ENCODE measurements at regions not wholly inside any gene's neighbourhood (a gene's known extent, or its start where the extent isn't known, plus 50 kb on each side); places are given as distances from the start of the nearest gene placed in this dataset.

DNA sequence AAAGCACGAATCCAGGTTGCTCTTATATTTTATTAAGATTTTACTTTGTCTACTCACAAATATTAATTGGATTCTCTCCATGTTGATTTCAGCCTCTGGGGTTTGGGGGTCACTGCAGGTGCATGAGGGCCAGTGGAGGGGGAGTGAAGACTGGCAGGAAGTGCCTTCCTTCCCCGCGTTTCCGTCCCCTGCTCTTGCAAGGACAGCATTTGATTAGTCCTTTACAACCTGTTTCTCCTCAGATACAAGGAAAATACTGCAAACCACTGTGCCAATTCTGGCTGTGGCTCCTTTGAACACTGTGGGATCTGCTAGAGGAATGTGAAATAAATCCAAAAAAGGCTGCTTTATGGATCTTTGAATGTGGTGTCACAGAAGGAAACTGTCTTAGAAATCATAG lies 291.8 kb downstream of the ETNK1 start (continued):
- TF ChIP-seq, protein P1, sequence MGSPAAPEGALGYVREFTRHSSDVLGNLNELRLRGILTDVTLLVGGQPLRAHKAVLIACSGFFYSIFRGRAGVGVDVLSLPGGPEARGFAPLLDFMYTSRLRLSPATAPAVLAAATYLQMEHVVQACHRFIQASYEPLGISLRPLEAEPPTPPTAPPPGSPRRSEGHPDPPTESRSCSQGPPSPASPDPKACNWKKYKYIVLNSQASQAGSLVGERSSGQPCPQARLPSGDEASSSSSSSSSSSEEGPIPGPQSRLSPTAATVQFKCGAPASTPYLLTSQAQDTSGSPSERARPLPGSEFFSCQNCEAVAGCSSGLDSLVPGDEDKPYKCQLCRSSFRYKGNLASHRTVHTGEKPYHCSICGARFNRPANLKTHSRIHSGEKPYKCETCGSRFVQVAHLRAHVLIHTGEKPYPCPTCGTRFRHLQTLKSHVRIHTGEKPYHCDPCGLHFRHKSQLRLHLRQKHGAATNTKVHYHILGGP (tag by site-specific recombination; IDR thresholded peaks at IDR 0.05): no peak
- no peak for TF ChIP-seq MEIS1 (CRISPR knock-in tag; IDR thresholded peaks at IDR 0.05; ENCODE audit: borderline replicate concordance)

DNA sequence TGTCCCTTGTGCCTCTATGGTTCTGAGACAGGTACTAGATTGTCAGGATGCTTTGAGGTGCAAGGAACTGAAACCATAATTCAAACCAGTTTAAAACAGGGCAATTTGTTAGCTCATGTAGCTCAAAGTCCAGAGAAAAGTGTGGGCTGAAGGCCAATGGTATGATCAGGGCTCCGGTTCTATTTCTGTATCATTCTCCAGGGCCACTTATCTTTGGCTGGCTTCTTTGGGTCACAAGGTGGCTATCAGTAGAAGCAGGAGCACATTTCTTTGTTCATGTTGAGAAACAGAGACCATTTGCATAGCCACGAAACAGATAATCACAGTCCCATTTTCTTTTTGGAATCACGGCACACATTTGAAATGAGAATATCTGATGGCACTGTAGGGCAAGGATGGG lies 294.9 kb downstream of the ETNK1 start:
- H3K4me1 ChIP-seq (ENCODE audit: control insufficient read depth, insufficient read depth, low read length): no peaks in the 10 kb centered on the region
- ChIA-PET POLR2A (no interaction called here), CTCF (no interaction called here)
- TF ChIP-seq ZFHX2 (tag by site-specific recombination; conservative IDR thresholded peaks at IDR 0.05) (no peak), ZNF621 (tag by site-specific recombination; IDR thresholded peaks at IDR 0.05) (no peak), ZBTB8A (tag by site-specific recombination; IDR thresholded peaks at IDR 0.05) (no peak), ZNF521 (tag by site-specific recombination; IDR thresholded peaks at IDR 0.05) (no peak), ZNF768 (tag by site-specific recombination; IDR thresholded peaks at IDR 0.05) (no peak), KLF9 (tag by site-specific recombination; IDR thresholded peaks at IDR 0.05; ENCODE audit: low read depth) (no peak), ZNF350 (tag by site-specific recombination; IDR thresholded peaks at IDR 0.05) (no peak), YY1 (tag by site-specific recombination; IDR thresholded peaks at IDR 0.05) (no peak), ZNF664 (tag by site-specific recombination; IDR thresholded peaks at IDR 0.05) (no peak)
- H3K36me3 ChIP-seq (ENCODE audit: control insufficient read depth in 2 of 2, insufficient read depth in 1 of 2, low read length in 2 of 2): no peaks in the 10 kb centered on the region
- no peaks in the 10 kb centered on the region for H3K9me3 ChIP-seq (ENCODE audit: control insufficient read depth, insufficient read depth, low read depth, low read length)
- no peak overlapping the region for H3K27ac ChIP-seq (ENCODE audit: extremely low read depth, low read depth, low read length)
- H3K4me3 ChIP-seq (ENCODE audit: low read depth, low read length): no peak overlapping the region

DNA sequence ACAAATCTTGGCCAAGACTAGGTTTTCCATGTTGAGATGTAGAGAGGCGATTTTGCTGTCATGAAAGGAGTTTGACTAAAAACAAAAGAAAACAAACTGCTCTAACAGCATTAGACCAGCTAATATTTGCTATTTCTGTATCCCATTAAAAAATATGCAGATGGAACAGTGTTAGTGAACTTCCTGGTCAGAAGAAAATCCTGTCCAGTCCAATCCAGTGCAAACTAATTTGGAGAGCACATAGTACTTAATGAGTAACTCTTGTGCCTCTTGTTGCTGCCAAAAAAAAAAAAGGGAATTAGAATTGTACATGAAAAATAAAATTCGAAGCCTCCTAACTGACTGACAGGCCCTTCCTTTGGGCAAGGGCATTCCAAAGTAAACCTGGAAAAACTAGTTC lies 298.8 kb downstream of the ETNK1 start:
- POLR2A ChIA-PET: no interaction called here
- TF ChIP-seq ZNF146 (tag by site-specific recombination; IDR thresholded peaks at IDR 0.05) (no peak), ZNF121 (tag by site-specific recombination; IDR thresholded peaks at IDR 0.05) (no peak), ZNF548 (tag by site-specific recombination; IDR thresholded peaks at IDR 0.05) (no peak), ZNF350 (tag by site-specific recombination; IDR thresholded peaks at IDR 0.05) (no peak), ZNF776 (tag by site-specific recombination; IDR thresholded peaks at IDR 0.05; ENCODE audit: borderline replicate concordance) (no peak), ZNF530 (tag by site-specific recombination; IDR thresholded peaks at IDR 0.05; ENCODE audit: low read depth) (no peak), ZNF555 (tag by site-specific recombination; conservative IDR thresholded peaks at IDR 0.05) (no peak), ZNF623 (tag by site-specific recombination; IDR thresholded peaks at IDR 0.05) (no peak), ZNF404 (tag by site-specific recombination; IDR thresholded peaks at IDR 0.05) (no peak), ZNF394 (tag by site-specific recombination; IDR thresholded peaks at IDR 0.05; ENCODE audit: borderline replicate concordance) (no peak), ZNF830 (tag by site-specific recombination; IDR thresholded peaks at IDR 0.05; ENCODE audit: low read depth) (no peak), ZNF76 (tag by site-specific recombination; IDR thresholded peaks at IDR 0.05; ENCODE audit: borderline replicate concordance, low read depth) (no peak), ZNF658 (tag by site-specific recombination; IDR thresholded peaks at IDR 0.05) (no peak), GFI1B (tag by site-specific recombination; IDR thresholded peaks at IDR 0.05) (no peak), GLIS2 (tag by site-specific recombination; IDR thresholded peaks at IDR 0.05) (no peak)
- TF ChIP-seq, protein P2, sequence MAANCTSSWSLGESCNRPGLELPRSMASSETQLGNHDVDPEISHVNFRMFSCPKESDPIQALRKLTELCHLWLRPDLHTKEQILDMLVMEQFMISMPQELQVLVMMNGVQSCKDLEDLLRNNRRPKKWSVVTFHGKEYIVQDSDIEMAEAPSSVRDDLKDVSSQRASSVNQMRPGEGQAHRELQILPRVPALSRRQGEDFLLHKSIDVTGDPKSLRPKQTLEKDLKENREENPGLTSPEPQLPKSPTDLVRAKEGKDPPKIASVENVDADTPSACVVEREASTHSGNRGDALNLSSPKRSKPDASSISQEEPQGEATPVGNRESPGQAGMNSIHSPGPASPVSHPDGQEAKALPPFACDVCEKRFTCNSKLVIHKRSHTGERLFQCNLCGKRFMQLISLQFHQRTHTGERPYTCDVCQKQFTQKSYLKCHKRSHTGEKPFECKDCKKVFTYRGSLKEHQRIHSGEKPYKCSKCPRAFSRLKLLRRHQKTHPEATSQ (tag by site-specific recombination; IDR thresholded peaks at IDR 0.05): no peak
- TF ChIP-seq, protein P3, sequence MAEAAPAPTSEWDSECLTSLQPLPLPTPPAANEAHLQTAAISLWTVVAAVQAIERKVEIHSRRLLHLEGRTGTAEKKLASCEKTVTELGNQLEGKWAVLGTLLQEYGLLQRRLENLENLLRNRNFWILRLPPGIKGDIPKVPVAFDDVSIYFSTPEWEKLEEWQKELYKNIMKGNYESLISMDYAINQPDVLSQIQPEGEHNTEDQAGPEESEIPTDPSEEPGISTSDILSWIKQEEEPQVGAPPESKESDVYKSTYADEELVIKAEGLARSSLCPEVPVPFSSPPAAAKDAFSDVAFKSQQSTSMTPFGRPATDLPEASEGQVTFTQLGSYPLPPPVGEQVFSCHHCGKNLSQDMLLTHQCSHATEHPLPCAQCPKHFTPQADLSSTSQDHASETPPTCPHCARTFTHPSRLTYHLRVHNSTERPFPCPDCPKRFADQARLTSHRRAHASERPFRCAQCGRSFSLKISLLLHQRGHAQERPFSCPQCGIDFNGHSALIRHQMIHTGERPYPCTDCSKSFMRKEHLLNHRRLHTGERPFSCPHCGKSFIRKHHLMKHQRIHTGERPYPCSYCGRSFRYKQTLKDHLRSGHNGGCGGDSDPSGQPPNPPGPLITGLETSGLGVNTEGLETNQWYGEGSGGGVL (tag by site-specific recombination; IDR thresholded peaks at IDR 0.05): no peak
- Histone ChIP-seq H3K4me1 (ENCODE audit: control insufficient read depth, insufficient read depth, low read length) (no peaks in the 10 kb centered on the region), H3K9me3 (ENCODE audit: control insufficient read depth, insufficient read depth, low read depth, low read length) (no peaks in the 10 kb centered on the region), H3K4me3 (ENCODE audit: low read depth, low read length) (no peak overlapping the region), H3K27ac (ENCODE audit: extremely low read depth, low read depth, low read length) (no peak overlapping the region), H3K36me3 (ENCODE audit: control insufficient read depth in 2 of 2, insufficient read depth in 1 of 2, low read length in 2 of 2) (no peaks in the 10 kb centered on the region)
- CTCF ChIA-PET: interaction anchor here (0.7 kb wide), 1 partner anchor 389 kb away, joined by 3 read pairs; no protein-coding TSS in a partner anchor
